ENCODE measurements at regions not wholly inside any gene's neighbourhood (a gene's known extent, or its start where the extent isn't known, plus 50 kb on each side); places are given as distances from the start of the nearest gene placed in this dataset.
"Not testable (repeated sequence)": the region's sequence is repeated elsewhere in the genome, so short reads cannot be mapped to it uniquely, and the experiment has no call there.

GRCh38 chr3:192054881-192055280 is 593.9 kb downstream of the PYDC2 start:
- FAIRE-seq = no peak
- no peak for DNase-seq (ENCODE audit: insufficient read length, low spot score)
- TF ChIP-seq SPI1 (IDR thresholded peaks at IDR 0.05; ENCODE audit: low read depth, low read length) = no peak
- TF ChIP-seq POLR2A (IDR thresholded peaks at IDR 0.05; ENCODE audit: low read depth, low read length) = no peak
- no peak for TF ChIP-seq POLR2AphosphoS5 (IDR thresholded peaks at IDR 0.05; ENCODE audit: low read depth, low read length)
- no peak for TF ChIP-seq PAX5 (IDR thresholded peaks at IDR 0.05; ENCODE audit: insufficient read depth, low read length, severe bottlenecking)
- no peak for TF ChIP-seq POU2F2 (IDR thresholded peaks at IDR 0.05; ENCODE audit: low read depth, low read length)
- TF ChIP-seq TAF1 (IDR thresholded peaks at IDR 0.05; ENCODE audit: low read depth, low read length) = no peak

DNA sequence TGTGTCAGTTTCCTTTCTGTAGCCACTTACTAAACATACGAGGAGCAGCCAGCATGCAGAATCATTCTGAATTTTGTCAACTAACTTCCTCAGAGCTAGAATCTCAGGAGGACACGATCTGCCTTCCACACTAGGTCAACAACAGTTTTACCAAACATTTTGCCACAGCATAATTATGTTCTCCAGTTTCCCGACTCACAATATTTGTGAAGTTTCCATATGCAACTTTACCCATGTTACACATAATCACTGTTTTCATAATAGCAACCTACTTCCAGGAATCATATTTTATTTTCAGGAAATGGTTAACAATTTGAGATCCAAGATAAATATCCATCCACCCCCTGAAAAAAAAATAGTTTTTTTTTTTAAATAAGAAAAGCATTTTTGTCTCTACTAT is 595.0 kb downstream of the PYDC2 start:
- no peak for DNase-seq (ENCODE audit: insufficient read length, low spot score)
- FAIRE-seq = no peak
- no peak for TF ChIP-seq PAX5 (IDR thresholded peaks at IDR 0.05; ENCODE audit: insufficient read depth, low read length, severe bottlenecking)
- TF ChIP-seq POLR2A (IDR thresholded peaks at IDR 0.05; ENCODE audit: low read depth, low read length) = no peak
- TF ChIP-seq TAF1 (IDR thresholded peaks at IDR 0.05; ENCODE audit: low read depth, low read length) = no peak
- TF ChIP-seq SPI1 (IDR thresholded peaks at IDR 0.05; ENCODE audit: low read depth, low read length) = no peak
- no peak for TF ChIP-seq POLR2AphosphoS5 (IDR thresholded peaks at IDR 0.05; ENCODE audit: low read depth, low read length)
- no peak for TF ChIP-seq POU2F2 (IDR thresholded peaks at IDR 0.05; ENCODE audit: low read depth, low read length)

GRCh38 chr3:192057261-192057660 is 596.3 kb downstream of the PYDC2 start:
- TF ChIP-seq POU2F2 (IDR thresholded peaks at IDR 0.05; ENCODE audit: low read depth, low read length) (no peak), TAF1 (IDR thresholded peaks at IDR 0.05; ENCODE audit: low read depth, low read length) (no peak), POLR2AphosphoS5 (IDR thresholded peaks at IDR 0.05; ENCODE audit: low read depth, low read length) (no peak), SPI1 (IDR thresholded peaks at IDR 0.05; ENCODE audit: low read depth, low read length) (no peak), PAX5 (IDR thresholded peaks at IDR 0.05; ENCODE audit: insufficient read depth, low read length, severe bottlenecking) (no peak), POLR2A (IDR thresholded peaks at IDR 0.05; ENCODE audit: low read depth, low read length) (no peak)
- DNase-seq (ENCODE audit: insufficient read length, low spot score) = no peak
- no peak for FAIRE-seq

GRCh38 chr3:192060160-192060781 is 599.3 kb downstream of the PYDC2 start:
- TF ChIP-seq SPI1 (IDR thresholded peaks at IDR 0.05; ENCODE audit: low read depth, low read length) = no peak
- TF ChIP-seq TAF1 (IDR thresholded peaks at IDR 0.05; ENCODE audit: low read depth, low read length) = no peak
- no peak for TF ChIP-seq PAX5 (IDR thresholded peaks at IDR 0.05; ENCODE audit: insufficient read depth, low read length, severe bottlenecking)
- TF ChIP-seq POU2F2 (IDR thresholded peaks at IDR 0.05; ENCODE audit: low read depth, low read length) = no peak
- no peak for TF ChIP-seq POLR2AphosphoS5 (IDR thresholded peaks at IDR 0.05; ENCODE audit: low read depth, low read length)
- no peak for TF ChIP-seq POLR2A (IDR thresholded peaks at IDR 0.05; ENCODE audit: low read depth, low read length)
- DNase-seq (ENCODE audit: insufficient read length, low spot score) = no peak
- no peak for FAIRE-seq

DNA sequence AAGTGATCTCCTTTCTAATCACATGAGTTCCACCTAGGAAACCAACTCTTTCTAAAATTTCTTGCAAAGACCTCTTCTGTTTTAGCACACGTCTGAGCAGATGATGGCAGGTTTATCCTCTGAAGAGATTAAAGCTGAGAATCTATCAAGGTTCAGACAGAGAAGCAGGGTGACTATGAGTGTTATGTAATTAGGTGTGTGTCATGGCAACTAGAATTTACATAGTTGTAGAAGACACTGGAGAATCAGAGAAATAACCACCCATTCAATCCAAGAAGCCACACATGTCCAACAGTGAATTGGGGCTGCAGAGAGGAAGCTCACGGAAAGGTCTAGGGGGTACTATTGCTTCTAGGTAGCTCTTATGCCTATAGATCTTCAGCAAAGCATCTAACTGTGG is 600.5 kb downstream of the PYDC2 start:
- TF ChIP-seq PAX5 (IDR thresholded peaks at IDR 0.05; ENCODE audit: insufficient read depth, low read length, severe bottlenecking) (no peak), POU2F2 (IDR thresholded peaks at IDR 0.05; ENCODE audit: low read depth, low read length) (no peak), POLR2AphosphoS5 (IDR thresholded peaks at IDR 0.05; ENCODE audit: low read depth, low read length) (no peak), POLR2A (IDR thresholded peaks at IDR 0.05; ENCODE audit: low read depth, low read length) (no peak), SPI1 (IDR thresholded peaks at IDR 0.05; ENCODE audit: low read depth, low read length) (no peak), TAF1 (IDR thresholded peaks at IDR 0.05; ENCODE audit: low read depth, low read length) (no peak)
- no peak for DNase-seq (ENCODE audit: insufficient read length, low spot score)
- no peak for FAIRE-seq

GRCh38 chr3:192062186-192062585 is 601.2 kb downstream of the PYDC2 start:
- no peak for DNase-seq (ENCODE audit: insufficient read length, low spot score)
- no peak for FAIRE-seq
- TF ChIP-seq POU2F2 (IDR thresholded peaks at IDR 0.05; ENCODE audit: low read depth, low read length) (no peak), TAF1 (IDR thresholded peaks at IDR 0.05; ENCODE audit: low read depth, low read length) (no peak), SPI1 (IDR thresholded peaks at IDR 0.05; ENCODE audit: low read depth, low read length) (no peak), POLR2A (IDR thresholded peaks at IDR 0.05; ENCODE audit: low read depth, low read length) (no peak), PAX5 (IDR thresholded peaks at IDR 0.05; ENCODE audit: insufficient read depth, low read length, severe bottlenecking) (no peak), POLR2AphosphoS5 (IDR thresholded peaks at IDR 0.05; ENCODE audit: low read depth, low read length) (no peak)

DNA sequence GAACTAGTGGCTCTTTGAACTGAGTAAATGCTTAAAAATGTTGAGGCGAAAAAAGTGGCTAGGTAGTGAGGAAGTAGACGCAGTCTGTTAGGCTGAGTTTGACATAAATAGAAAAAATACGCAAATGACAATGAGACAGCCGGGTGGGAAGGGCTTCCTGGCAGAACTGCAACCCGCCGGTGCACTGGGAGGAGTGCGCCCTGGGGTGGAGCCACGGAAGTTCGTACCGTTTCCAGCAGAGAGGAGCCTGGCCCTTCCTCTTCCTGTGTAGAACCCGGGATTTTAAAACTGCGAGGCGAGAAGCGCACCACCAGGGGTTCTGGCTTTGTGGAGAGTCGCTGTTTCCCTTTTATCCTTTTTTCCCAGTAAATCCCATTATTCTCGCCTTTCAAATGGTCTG is 602.6 kb downstream of the PYDC2 start:
- TF ChIP-seq PAX5 (IDR thresholded peaks at IDR 0.05; ENCODE audit: insufficient read depth, low read length, severe bottlenecking) (no peak), POU2F2 (IDR thresholded peaks at IDR 0.05; ENCODE audit: low read depth, low read length) (no peak), POLR2A (IDR thresholded peaks at IDR 0.05; ENCODE audit: low read depth, low read length) (no peak), SPI1 (IDR thresholded peaks at IDR 0.05; ENCODE audit: low read depth, low read length) (peak; percentile 45; the same call in 1 of the 2 replicates), TAF1 (IDR thresholded peaks at IDR 0.05; ENCODE audit: low read depth, low read length) (no peak)
- FAIRE-seq (peak; percentile 61), DNase-seq (ENCODE audit: insufficient read length, low spot score) (no peak)

- DNase-seq (ENCODE audit: insufficient read length, low spot score) = no peak
- TF ChIP-seq TAF1 (IDR thresholded peaks at IDR 0.05; ENCODE audit: low read depth, low read length) = no peak
- no peak for TF ChIP-seq SPI1 (IDR thresholded peaks at IDR 0.05; ENCODE audit: low read depth, low read length)
- no peak for TF ChIP-seq POU2F2 (IDR thresholded peaks at IDR 0.05; ENCODE audit: low read depth, low read length)
- TF ChIP-seq PAX5 (IDR thresholded peaks at IDR 0.05; ENCODE audit: insufficient read depth, low read length, severe bottlenecking) = no peak
- no peak for TF ChIP-seq POLR2A (IDR thresholded peaks at IDR 0.05; ENCODE audit: low read depth, low read length)
- no peak for TF ChIP-seq POLR2AphosphoS5 (IDR thresholded peaks at IDR 0.05; ENCODE audit: low read depth, low read length)
- no peak for FAIRE-seq
Observed at GRCh38 chr3:192064959-192065358, 604.0 kb downstream of the PYDC2 start.

- DNase-seq (ENCODE audit: insufficient read length, low spot score); FAIRE-seq: not testable (repeated sequence)
Observed at GRCh38 chr3:192066253-192066652, 605.3 kb downstream of the PYDC2 start.

All from GM12891 (cell line).